Retina (tissue), 1 donor: ENCODE measurements at regions not wholly inside any gene's neighbourhood (a gene's known extent, or its start where the extent isn't known, plus 50 kb on each side); places are given as distances from the start of the nearest gene placed in this dataset.
A peak's percentile ranks its signal among the peaks of the same experiment; 100 is the strongest.

Experiments
- DNase-seq: peaks from one replicate; pipeline ENCODE4 v3.0.0-alpha.2; 2016

- no peak for DNase-seq
Measured at GRCh38 chr13:111597618-111598017, 277.2 kb downstream of the TEX29 start.

DNA sequence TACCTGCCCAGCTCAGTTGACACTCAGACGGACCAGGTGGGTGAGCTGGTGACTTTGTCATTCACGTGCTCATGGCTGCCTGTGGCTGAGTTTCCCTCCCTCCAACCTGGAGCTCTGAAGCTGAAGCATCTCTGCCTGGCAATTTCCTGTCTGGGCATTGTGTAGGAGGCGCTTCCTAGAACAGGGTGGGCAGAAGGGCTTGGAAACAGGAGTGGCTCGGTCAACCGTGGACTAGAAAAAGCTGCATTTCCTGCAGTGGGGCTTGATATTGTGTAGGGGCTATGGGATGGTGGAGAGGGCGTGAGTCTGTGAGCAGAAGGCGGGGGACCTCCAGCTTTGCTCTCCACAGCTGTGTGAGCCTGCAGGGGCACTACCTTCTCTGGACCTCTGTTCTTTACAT lies 278.3 kb downstream of the TEX29 start:
- DNase-seq, result no peak

DNA sequence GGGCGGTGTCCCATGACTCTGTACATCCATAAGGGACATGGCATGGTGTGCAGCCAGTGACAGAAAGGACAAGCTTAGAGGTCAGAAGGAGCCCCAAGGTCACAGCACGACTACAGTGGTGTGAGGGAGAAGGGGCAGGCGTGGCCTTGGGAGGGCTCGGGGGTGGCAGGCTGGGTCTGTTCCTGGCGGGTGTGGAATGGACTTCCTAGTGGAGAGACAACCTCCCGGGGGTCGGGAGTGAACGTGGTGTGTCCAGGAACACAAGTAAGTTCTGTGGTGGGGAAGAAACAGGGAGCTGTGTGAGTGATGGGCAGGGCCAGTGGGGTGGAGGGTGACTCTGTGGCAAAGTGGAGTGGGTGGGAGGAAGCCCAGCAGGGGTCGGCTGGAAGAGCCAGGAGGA lies 279.3 kb downstream of the TEX29 start:
- no peak for DNase-seq

DNA sequence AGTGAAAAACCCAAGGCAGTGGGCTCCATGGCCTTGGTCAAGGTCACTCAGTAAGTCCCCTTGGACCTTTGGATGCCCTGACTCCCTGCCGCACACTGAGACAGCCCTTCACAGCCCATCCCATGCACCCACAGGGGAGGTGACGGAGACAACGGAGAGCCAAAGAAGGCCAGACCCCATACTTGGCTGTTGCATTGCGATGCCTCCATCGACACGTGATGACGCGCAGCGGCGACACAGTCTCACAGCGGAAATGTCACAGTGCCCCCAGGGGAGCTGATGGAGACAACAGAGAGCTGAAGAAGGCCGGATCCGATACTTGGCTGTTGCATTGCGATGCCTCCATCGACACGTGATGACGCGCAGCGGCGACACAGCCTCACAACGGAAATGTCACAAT lies 282.4 kb downstream of the TEX29 start:
- DNase-seq, result no peak

- DNase-seq, result no peak
Measured at GRCh38 chr13:111604097-111604496, 283.7 kb downstream of the TEX29 start.

DNA sequence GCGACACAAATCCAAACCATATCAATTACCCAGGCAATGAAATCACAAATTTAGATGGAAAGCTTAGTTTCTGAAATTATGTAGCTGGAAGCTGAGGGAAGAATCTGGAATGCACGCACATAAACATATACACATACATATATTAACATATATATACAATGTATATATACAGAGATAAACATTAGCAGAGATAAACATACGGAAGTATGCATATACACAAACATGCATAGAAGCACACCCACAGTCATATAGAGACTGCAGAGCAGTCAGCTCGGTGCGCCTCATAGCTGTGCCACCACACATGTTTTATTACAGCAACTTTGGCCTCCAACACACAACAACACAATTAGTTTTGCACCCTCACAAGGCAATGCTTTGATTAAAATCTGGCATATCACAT lies 288.1 kb downstream of the TEX29 start:
- no peak for DNase-seq

DNA sequence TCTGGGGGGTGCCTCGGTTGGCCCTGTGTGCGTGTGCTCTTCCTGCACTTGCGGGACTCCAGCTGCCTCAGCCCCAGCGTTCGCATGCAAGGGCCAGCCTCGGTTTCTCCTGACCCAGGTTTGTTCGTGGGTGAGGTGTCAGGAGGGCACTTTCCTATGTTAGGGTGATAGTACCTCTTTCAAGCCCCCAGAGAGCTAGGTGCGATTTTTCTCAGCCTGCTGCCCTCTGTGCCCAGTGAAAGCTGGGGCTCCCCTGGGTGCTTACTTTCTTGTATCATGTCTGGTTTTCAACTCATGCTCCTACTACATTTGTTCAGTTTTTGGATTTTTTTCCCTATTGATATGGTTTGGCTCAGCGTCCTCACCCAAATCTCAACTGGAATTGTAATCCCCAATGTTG lies 289.2 kb downstream of the TEX29 start:
- DNase-seq, result no peak

DNA sequence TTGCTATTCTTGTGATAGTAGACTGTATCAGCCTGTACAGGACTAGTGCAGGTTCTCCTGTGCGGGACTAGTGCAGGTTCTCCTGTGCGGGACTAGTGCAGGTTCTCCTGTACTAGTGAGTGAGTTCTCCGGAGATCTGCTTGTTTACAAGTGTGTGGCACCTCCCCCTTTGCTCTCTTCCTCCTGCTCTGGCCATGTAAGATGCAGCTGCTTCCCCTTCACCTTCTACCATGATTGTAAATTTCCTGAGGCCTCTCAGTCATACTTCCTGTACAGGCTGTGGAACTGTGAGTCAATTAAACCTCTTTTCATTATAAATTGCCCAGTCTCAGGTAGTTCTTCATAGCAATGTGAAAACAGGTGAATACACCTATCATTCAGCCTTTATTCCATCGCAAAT lies 289.6 kb downstream of the TEX29 start:
- DNase-seq, result no peak

DNA sequence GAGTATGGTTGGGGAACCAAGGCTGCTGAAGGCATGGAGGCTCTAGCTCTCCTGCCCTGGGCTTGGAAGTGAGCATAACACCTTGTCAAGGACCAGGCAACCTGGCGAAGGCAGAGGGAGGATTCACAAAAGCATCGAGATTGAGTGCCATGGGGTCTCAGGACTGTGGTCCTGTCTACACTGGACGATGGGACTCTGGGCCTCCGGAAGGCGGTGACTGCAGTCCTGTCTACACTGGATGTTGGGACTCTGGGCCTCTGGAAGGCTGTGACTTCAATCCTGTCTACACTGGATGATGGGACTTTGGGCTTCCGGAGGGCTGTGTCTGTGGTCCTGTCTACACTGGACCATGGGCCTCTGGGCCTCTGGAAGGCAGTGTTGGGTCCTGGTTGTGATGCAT lies 290.4 kb downstream of the TEX29 start:
- no peak for DNase-seq

DNA sequence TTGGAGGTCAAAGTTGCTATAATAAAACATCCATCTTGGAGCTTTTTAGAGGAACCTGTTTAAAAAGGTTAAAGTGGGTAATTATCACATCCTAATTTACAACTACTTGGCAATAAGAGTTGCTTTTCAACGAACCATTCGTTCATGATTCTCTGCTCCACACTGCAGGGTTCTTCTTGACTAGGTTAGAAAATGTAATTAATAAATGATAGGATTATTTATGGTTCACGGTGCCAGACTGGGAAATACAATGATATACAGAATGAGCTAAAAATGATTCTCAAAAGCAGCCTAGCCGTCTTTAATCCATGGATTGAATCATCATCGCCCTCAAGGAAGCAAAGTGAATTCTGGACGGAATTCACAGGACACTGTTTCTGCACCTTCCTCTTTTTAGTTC lies 291.2 kb downstream of the TEX29 start:
- DNase-seq, result no peak

DNA sequence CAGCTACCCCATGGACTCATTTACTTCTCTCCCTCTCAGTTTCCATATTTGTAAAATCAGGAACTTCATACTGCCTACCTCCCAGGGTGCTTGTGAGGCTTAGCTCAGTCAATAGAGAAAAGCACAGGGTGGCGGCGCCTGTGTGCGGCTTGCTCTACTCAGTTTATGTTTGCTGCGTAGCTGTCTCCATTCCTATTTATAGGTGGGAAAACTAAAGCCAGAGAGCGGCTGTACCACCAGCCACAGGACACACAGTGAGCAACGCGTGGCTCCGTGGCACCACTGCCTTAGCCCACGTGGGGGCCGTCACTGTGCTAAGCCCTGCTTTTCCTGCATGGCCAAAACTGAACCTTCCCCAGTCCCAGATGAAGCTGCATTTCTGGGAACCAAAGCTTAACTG lies 292.4 kb downstream of the TEX29 start:
- DNase-seq, result no peak

- no peak for DNase-seq
Measured at GRCh38 chr13:111614009-111614408, 293.6 kb downstream of the TEX29 start.

GRCh38 chr13:111614613-111615012 lies 294.2 kb downstream of the TEX29 start:
- DNase-seq, result no peak

- DNase-seq, result no peak
Measured at GRCh38 chr13:111616203-111616602, 295.8 kb downstream of the TEX29 start.

DNA sequence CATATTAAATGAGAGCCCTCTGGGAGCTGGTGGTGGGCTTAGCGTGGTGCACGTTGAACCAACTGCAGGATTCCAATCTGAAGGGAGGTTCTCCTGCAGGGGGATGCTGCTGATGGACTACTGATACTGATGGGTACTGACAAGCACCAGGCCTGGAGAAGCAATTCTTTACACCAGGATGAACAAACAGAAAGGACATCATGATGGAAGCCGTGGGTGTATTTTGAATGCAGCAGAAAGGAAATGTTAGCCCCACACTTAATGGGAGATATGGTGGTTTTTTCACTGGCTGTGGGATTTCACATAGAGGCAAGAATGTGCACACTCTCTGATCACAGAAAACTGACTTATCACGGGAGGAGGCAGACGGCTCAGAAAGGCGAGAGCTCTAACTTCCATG lies 299.7 kb downstream of the TEX29 start:
- DNase-seq, result peak; percentile 84

- no peak for DNase-seq
Measured at GRCh38 chr13:111620586-111620985, 300.1 kb downstream of the TEX29 start.

- no peak for DNase-seq
Measured at GRCh38 chr13:111621164-111621563, 300.7 kb downstream of the TEX29 start.

- DNase-seq, result no peak
Measured at GRCh38 chr13:111622051-111622531, 301.6 kb downstream of the TEX29 start.

DNA sequence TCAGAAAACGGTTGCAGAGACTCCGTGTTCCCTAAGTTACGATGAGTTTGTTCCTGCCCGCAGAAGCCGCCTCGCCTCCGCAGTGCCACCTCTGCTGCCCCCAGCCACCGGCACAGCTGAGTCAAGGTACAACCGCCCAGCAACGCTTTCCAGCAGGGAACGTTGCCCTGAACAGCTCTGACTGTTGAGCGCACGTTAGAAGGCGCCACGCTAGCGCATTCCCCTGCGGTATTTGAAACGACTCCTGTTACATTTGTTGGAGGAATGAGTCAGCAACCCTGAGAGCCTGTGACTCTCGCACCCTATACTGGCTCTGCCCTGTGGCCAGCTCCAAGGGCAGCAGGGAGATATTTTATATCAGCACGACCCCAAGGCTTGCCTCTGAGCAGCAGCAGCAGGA lies 302.8 kb downstream of the TEX29 start:
- no peak for DNase-seq

DNA sequence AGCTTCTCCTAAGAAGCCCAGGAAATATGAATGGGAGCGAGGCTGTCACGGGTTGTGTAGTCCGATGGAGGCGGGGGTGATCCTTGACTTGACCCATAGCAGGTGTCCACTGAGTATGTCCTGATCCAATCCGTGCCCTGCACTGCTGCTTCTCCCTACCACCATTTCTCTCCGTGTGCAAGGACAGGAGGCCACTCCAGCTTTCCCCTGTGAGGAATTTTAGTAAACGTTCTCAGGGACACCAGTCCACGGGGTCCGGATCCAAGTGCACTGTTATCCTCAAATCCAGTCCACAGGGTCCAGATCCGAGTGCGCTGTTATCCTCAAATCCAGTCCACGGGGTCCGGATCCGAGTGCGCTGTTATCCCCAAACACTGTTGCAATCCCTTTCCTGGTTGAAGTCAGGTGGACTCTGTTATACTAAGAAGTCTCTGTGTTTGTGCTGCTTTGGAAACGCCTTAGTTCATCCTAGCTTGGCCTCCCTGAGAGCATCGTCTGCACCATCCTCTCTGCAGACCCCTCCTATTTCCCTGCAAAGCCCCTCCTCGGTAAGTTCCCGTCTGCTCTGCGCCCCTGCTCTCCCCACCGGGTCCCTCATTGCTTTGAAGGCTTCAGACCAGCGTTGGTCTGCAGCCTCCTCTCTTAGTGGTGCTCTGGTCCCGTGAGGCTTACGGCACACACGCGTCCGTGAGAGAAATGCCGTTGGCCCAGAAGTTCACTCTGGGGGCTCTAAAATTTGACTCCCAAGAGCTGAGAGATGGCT lies 303.5 kb downstream of the TEX29 start:
- no peak for DNase-seq

DNA sequence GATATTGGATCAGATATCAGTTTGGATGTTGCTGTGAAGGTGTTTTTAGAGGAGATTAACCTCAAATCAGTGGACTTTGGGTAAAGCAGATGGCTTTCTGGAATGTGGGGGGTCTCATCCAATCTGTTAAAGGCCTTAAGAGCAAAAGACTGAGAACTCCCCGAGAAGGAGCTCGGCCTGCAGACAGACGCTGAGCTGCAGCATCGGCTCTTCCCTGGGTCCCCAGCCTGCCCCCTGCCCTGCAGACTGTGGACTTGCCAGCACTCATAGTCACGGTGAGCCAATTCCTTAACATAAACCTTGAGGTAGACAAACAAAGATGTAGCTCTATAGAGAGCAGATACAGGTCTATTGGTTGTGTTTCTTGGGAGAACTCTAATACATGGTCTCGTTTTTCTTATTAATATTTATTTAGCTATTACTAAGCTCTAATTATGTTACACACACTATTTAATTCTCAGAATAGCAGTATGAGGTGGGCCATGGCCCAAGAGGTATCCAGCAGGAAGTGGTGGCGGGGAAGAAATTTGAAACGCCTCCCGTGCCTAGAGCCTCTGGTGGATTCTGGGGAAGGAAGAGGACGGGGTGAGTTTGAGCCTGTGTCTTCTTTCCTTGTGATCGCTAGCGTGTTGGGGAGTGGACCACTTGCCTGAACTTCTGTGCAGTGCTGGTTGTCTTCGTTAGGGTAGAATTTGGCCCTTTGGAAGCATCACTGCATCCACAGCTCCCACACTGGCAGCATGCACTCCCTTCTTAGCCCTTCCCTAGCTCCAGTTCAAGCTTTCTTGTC lies 305.3 kb downstream of the TEX29 start:
- DNase-seq, result no peak

DNA sequence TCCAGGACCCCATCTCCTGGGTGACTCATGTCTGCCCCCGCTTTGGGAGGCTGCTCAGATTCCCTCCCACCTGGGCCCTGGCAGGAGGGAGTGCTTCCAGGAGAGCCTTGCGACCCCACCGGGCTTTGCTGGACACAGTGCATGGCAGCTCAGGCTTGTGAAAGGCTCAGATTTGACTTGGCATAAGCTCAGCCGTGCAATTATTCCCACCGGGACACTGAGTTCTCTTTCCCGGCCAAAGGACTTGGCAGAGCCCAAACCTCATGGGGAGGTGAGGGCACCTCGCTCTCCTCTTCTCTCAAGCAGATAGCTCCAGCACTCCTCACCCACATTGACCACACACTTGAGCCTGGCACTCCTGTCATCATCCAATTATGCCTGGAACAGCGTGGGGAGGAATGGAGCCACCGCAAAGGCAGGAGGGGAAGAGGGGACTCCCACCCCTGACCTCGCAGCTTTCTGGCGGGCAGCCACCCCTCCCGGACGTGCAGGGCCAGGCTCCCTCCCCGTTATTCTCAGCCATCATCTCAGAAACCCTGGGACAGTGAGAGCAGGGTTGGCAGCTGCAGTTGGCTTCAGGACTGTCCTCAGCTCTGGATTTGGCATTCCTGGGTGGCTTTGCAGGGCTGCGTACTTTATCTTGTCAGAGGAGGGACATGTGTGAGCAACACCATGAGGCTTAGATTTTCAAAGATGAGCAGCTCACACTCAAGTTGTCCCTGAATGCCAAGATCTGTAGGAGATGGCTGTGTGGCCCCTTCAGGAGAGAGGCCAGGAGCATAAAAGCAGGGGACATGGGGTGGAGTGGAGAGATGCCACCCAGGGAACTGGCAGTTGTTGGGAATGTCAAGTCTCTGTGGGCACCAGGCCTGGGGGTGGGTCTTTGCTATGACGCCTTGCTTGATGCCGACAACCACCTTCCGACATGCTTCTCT lies 306.2 kb downstream of the TEX29 start:
- no peak for DNase-seq

DNA sequence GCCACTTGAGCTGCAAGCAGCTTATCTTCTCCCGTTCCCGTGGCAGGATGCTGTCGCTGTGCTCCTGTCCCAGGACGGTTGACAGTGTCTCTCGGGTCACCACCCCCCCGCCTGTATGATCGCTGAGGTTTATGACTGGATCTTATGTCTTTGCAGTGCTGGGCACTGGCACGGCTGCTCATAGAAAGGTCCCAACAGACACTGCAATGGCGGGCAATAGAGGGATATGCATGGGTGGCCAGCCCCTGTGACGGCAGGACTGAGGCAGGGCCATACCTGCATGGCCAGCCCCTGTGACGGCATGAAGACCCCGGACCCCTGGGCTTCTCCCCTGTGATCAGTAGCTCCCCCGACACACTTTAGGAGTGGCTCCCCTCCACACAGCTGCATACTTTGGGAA lies 307.2 kb downstream of the TEX29 start:
- DNase-seq, result no peak
